ENCODE measurements at regions not wholly inside any gene's neighbourhood (a gene's known extent, or its start where the extent isn't known, plus 50 kb on each side); places are given as distances from the start of the nearest gene placed in this dataset.

DNA sequence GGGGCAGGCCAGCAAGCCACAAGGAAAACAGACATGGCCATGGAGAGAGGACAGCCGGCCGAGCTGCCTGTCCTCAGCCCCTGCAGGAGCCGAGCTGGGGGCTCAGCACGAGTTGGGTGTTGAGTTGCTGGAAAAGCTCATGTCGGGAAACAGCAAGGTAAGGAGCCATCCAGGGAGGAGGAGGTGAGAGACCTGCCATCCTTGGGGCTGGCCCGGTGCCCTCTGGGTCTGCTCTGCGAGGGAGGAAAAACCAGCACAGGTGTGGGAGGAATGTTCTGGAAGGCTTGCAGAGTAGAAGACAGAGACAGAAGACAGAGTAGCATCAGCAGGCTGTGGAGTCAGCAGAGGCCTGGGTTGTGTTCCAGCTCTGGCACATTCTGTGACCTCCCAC is 548.8 kb downstream of the PTPRU start:
- no peak for DNase-seq (ENCODE audit: low read depth)

DNA sequence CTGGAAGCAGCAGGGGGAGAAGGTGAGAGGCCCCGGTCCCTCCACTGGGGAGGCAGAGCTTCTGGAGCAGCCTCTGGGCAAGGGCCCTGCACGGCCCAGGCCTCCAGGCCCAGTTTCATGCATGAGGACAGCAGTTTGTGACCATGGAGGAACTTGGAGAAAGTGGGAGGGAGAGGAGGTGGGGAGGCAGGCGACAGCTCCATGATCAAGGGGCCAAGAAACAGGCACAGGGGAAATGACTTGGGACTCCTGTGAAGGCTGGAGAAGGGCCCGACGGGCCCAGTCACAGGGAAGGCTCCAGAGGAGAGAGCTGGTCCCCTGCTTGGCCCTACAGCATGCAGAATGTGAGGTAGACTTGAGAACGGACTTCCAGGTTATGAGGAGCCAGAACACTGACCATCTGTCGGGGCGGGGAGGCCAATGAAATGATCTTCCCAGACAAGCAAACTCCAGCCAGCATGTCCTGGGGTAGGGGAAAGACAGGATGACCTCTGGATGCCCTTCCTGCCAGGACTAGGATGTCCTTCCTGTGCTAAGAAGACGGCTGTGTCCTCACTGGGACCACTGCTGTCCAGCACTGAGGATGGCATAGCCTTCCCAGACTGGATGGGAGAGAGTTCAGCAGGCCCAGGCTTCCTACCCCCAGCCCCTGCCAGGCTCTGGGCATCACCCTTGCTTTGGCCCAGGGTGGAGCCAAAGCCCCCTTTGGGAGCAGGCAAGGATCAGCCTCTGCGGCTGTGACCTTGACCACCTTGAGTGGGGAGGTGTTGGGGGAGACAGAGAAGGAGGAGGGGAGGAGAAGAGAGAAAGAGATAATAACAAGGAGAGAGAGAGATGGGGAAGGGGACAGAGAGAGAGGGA is 548.2 kb downstream of the PTPRU start:
- DNase-seq (ENCODE audit: low read depth) = no peak

DNA sequence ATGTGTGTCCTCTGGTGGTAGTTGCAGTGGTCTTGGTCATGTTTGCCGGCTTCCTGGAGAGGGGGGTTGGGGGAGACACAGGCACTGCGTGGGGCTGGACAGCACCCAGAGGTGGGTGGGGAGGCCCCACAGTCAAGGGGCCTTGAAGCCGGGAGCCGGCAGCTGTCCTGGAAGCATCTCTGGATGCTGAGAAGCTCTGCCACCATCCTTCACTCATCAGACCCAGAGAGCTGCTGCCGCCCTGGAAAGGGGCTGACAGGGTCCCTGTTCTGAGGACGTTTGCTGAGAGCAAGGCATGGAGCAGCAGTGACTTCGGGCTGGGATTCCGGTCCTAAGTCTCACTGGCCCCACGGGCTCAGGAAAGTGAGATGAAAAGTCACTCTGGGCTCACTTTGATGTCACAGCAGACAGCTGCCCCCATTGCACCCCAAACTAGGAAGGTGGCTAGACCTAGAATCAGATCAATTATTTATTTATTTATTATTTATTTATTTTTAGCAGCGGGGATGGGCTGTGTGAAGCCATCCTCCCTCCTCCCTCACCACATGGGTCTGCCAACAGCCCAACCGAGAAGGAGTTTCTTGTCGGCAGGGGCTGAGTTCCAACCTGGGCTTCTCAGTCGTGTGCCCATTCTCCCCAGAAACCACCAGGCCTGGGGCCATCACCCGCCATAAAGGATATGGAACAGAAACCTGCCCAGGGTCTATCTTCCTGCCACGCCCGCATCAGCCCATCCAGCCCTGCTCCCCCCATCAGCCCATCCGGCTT is 547.4 kb downstream of the PTPRU start:
- DNase-seq (ENCODE audit: low read depth) = no peak

DNA sequence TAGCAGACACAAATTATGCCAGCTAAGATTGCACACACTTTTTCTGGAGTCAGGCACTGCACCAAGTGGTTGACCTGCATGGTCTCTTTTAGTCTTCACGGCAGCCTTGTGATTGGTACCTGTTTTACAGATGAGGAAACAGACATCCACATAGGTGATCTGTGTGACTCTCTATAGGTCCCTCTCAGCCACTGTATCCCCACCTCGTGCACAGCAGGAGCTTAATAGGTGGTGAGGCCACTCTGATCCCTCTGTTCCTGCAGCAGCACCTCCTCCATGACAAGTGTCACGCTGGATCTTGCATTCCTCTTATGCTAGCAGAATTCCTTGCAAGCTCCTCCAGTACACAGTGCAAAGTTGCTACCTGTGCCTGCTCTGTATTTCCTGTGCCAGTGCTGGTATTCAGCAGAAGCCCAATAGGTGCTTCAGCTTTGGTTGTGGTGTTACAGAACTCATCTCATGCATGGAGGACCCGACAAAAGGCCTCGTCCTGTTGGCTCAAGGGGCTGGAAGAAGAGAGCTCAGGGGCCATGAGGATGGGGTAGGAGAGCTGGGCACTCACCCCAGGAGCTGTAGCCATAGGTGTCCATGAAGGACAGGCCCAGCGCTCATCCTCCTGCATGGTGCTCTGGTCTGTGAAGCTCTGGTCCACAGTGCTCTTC is 546.7 kb downstream of the PTPRU start:
- no peak for DNase-seq (ENCODE audit: low read depth)

DNA sequence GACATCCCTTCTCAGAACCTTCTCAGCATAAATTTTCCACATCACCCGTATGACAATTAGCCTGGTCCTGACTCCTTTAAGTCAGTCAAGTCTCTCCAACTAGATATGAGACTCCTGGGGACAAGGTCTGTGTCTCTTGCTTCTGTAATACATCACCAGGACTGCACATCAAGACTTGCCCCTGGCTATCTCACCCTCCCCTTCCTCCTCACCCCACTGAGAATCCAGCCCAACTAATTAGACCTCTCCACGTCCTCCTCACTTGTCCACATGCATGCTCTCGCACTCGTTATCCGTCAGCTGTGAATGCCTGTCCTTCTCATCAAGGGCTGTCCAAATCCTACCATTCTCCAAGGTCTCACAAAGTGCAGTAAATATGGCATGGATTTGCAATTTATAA is 542.8 kb downstream of the PTPRU start:
- DNase-seq (ENCODE audit: low read depth) = no peak

DNA sequence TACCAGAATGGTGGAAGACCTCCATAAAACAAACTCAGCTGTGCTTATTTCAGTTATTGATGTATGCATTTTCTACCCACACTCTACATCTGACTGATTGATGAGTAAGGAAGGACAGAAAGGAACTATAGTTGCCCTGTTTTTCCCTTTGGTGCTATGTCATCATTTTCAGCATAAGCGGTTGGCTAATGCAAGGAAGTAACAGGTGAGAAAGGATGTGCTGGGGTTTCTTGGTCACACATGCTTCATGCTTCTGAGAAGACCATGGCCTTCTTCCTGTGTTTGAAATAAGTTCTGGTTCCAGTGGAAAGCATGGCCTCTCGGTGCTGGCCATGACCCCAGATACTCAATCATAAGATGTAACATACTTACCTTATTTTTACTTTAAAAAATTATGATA is 541.2 kb downstream of the PTPRU start:
- DNase-seq (ENCODE audit: low read depth) = no peak

DNA sequence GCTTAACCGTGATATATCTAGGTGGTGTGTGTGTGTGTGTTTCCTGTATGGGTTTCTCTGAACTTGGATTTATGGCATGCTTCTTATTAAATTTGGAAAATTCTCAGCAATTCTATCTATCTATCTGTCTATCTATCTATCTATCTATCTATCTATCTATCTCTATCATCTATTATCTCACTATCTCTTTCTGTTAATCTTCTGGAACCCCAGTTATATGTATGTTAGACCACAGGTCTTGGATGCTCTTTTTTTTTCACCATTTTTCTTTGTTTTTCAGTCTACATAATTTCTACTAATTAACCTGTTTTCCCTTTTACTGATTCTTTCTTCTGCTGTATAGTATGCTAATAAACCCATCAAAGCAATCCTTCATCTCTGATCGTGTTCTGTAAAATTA is 538.0 kb downstream of the PTPRU start:
- DNase-seq (ENCODE audit: low read depth) = no peak

DNA sequence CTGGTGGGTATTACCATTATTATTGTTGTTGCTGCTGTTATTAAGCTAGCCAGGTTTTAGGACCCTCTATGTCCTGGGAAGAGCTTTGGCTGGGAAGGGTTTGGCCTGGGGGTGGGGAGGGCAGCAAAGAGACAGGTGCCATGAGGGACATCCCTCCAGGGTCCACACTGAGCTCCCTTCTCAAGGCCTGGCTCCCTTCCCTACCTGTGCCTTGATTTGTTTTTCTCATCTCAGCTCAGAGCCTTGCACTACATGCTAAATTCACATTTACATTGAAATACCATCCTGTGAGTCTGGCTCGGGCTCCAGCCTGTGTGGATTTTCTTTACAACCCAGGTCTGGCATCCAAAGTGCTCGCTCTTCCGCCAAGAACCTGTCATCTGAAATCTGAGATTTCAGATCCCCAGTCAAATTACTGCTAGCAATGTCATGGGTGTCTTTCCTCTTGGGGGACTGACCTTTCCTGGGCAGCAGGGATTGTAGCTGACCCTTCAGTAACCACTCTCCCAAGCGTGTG is 536.3 kb downstream of the PTPRU start:
- DNase-seq (ENCODE audit: low read depth) = no peak

DNA sequence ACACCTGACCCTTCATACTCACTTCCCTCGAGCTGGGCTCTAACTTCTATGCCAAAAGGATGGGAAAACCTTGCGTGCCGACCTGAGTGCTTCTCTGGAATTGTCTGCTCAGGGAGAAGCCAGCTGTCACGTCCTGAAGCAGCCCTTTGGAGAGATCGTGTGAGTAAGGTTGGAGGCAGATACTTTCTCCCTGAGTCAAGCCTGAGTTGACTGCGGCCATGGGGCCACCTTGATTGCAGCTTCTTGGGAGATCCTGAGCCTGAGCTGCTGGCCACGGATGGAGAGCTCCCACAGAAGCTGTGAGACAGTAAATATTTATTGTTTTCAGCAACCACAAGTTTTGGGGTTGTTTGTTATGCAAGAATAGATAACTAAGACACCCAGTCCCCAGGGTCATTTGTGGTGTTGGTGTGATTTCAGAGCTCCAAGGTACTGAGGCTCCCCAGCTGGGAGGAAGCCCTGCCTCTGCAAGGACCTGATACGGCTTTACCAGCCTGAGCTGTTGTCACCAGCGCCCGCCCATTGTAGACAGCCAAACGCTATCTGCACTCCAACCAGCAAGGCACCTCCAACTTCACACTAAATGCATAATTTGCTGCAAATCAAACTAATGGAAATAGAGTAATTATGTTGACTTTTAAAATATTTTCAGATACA is 531.6 kb downstream of the PTPRU start:
- DNase-seq (ENCODE audit: low read depth) = peak; percentile 52

DNA sequence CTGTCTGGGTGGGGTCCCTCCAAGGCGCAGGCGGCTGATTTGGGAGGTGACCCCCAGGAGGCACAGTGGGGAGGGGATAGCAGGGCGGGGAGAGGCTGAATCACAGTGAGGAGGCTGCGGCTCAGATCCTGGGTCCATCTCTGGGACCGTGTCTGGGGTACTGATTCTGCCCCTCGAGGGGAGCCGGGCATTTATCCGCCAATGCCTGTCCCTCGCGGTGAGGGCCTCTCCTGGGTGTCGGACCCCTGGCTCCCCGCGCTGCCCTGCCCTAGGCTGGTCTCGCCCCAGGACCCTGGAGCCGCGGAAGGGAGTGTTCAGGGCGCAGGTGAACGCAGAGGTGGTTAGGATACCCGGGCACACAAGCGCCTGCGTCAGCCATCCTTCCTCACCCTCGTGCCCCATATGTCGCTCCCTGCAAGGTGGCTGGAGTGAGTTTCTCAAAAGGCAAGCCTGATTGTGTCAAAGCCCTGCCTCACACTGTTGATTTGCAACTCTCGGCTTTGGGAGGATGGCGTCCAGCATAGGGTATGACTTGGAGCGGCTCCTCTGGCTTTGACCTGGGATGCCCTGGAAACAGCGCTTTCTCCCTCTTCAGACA is 530.9 kb downstream of the PTPRU start:
- no peak for DNase-seq (ENCODE audit: low read depth)

DNA sequence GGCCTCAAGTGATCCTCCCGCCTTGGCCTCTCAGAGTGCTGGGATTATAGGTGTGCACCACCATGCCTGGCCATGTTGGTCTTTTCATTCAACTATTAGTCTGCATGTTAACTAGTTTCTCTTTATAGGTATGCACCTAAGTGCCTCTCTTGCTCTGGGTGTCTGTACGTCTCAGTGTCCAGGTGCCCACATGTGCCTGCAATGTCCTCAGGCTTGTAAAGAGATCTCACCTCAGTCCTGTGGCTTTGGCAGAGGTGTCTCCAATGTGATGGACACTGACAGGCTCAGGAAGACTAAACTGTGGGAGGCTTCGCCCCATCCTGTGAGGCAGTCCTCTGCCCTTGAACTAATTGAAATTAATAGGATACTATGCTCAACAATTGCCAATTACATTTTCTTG is 526.3 kb downstream of the PTPRU start:
- DNase-seq (ENCODE audit: low read depth) = no peak

DNA sequence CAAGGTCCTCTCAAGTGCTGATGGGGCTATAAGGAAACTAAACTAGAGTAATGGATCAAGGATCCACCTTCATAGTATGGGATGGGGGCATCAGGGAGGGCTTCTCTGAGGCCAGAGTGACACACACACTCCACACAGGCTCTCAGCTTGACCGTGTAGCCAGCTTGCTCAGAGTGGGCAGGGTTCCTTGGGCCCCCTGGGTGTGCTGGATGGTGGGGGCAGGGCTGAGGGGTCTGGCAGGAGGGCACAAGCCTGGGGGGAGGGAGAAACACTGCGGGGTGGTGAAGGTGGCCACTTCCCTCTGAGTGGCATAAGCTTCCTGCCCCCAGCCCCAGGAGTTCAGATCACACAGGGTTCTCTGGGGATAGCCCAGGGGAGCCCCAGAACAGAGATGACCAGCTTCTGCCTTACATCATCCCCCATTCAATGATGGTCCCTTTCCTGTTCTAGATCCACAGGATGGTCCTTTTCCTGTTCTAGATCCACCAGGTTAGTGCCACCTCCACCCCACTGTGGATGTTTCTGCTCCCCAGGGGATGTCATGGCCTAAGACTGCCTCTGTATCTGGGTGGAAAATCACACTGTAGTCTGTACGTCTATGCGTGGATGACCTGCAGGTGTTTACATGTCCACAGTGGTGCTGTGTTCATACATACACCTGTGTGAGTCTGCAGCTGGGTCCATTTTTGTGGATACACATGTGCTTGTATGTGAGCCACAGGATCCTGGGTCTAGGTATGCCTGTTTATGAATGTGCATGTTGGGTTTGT is 525.0 kb downstream of the PTPRU start:
- no peak for DNase-seq (ENCODE audit: low read depth)

DNA sequence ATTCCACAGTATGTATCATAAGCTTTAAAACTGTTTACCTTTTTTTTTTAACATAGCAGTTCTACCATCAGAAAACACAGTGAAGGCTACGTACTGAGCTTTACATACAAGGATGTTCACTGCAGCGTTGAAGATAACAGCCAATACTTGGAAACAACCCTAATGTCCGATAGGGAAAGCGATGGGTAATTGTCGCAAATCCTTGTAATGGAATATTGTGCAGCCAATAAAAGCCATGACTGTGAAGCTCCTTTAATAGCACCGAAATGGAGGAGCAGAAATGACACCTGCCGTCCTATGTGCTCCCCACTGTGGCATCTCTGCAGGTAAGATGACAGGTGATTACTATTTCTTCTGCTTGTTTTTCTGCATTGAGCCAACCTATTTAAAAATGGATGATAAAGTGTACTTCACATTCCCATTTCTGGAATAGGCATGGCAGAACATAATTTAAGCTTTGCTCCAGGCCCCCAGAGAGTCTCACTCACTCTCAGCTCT is 523.8 kb downstream of the PTPRU start:
- DNase-seq (ENCODE audit: low read depth) = no peak

DNA sequence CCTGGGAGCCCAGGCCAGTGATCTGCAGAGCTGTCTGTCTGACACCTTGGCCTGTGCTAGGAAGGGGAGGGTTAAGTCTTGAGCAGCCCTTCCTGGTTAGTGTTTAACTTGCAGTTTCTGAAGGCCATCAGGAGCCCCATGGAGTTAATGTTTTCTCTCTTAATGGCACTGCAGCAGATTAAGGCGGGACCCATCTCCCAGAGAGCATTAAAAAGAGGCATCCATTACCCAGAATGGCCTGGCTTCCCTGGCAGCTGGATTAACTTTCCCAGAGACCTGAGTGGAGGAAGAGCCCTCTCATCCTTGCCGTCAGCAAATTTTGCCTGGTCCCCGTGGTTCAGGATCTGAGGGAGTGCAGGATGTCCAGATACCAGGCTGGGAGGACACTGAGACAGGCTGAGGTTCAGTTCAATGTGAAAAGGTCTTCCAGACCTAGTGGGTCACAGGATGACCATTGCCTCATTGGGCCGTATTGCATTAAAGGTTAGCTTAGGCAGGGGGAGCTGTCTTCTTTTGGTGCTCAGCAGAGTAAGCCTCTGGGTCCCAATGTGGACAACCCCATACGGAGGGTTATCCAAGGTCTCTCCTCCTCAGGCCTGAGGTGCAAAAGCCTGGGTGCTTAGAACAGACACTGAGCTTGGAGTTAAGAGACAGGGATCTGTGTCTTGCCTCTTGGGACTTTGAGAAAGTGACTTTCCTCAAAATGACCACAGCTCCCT is 522.6 kb downstream of the PTPRU start:
- DNase-seq (ENCODE audit: low read depth) = no peak

DNA sequence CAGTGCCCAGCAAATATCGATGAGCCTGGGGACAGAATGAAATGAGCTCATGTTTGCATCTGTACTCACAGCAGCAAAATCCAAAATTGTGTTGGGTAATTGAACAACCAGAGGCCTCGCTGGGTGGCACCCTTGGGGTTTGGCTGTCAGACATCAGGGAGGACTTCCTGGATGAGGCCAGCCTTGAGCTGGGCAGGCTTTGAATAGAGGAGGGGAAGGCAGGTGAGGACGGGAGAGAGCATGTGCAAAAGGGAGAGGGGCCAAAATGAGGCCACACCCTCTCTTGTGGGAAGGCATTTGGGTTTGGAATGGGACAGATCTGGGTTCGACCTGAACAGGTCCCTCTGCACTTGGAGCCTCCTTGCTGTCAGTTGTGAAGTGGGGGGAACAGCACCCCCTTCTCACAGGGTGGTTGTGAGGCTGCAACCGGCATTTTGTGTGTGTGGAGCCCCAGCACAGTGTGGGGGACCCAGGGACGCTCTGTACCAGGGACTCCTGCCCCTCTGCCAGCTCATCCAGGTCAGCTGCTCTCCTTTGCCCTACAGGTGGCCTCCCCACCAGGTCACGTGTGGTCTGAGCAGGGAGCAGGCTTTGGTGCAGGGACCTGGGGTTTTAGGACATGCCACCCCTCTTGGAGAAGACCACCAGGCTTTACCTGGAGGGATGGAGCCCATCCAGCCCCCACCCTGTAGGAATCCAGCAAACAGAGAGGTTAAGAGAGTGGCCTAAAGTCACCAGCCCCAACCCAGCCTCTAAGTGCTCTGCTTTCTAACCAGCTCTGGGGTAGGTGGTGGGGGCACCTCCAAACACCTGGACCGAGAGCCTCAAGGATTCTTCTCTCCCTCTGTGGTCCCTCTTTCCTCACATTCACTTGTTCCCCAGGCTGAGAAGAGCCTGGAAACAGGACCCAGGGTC is 521.8 kb downstream of the PTPRU start:
- DNase-seq (ENCODE audit: low read depth) = no peak

DNA sequence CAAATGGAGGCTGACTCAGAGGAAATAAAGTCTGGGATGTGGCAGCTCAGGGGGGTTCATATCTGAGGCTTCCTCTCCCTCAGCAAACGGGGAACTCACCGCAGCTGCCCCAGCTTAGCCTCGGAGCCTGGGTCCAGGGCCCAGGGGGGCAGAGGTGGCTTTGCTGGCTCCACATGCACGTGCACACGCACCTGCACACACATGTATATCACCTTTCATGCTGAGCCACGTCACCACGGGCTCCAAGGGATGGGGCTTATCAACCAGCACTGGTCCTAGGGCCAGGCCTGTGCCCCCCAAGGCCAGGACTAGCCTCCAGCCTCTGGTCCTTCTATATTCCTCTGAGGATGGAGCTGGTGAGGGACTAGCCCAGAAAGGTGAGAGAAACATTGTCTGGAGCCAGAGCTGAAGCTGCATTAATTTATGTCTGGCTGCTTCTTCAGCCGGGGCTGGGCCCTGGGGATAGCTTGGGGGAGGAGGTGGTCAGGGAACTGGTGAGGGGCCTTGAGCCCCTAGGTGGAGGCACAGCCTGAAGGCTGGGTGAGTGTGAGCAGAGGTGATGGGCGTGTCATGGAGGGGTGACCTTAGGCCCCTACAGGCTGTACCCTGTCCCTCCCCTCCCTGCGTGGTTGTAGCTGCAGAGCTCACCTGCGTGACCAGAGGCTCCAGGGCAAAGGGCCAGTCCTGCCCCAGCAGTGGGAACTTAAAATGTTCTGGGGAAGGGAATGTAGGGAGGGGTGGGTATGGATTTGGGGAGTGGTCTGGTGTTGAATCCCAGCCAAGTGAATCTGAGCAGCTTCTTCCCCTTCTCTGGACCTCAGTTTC is 520.8 kb downstream of the PTPRU start:
- no peak for DNase-seq (ENCODE audit: low read depth)

DNA sequence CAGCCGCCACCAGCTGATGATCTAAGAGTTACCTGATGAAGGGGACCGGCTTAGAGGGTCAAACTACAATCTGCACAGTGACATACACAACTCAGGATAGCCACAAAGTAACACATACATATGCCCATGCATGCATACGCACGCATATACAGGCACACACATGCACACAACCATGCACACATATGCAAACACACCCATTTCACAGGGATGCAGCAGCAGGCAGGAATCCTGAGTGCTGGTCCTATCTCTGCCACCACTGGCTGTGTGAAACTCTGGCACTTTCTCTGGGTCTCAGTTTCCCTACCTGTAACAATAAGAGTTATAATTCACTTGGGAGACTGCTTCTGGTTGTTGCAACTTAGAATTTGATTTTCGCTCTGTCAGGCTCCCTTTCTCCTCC is 520.2 kb downstream of the PTPRU start:
- no peak for DNase-seq (ENCODE audit: low read depth)

DNA sequence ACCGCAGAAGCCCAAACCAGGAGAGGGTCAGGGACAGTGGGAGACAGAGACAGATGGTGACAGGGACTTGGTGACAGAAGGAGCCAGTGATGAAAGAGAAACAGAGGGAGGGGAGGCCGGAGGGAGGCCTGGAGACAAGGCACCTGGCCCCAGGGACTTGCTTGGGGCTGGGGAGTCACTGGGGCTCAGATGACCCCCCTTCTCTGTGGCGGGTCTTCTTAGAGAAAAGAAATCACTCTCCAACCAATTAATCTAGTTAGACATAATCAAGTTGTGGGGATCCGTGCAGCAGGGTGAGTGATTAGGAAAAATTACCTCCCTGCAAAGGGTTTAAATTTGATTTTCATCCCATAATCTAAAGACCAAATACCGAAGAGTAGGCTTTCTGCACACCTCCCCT is 519.8 kb downstream of the PTPRU start:
- no peak for DNase-seq (ENCODE audit: low read depth)
